ACC112 (cell line): ENCODE measurements at regions not wholly inside any gene's neighbourhood (a gene's known extent, or its start where the extent isn't known, plus 50 kb on each side); places are given as distances from the start of the nearest gene placed in this dataset.

ENCODE experiments used
- H2AFZ ChIP-seq: fragments of 200-600 bp; sonication (generic); one replicate; pipeline ENCODE4 v1.6.0; 2017; ENCODE audit warnings: antibody characterized with exemption, low read length; ENCODE audit not compliant: unreplicated experiment
- H3K27ac ChIP-seq: fragments of 200-600 bp; sonication (generic); 2 replicates; pipeline ENCODE4 v1.5.1; 2014; ENCODE audit warnings: low read depth, mild to moderate bottlenecking, antibody characterized with exemption, low read length, moderate library complexity
- H3K27me3 ChIP-seq: fragments of 200-600 bp; sonication (generic); 2 replicates; pipeline ENCODE4 v1.6.1; 2014; ENCODE audit warnings: mild to moderate bottlenecking, antibody characterized with exemption, low read length, moderate library complexity, mixed read lengths; ENCODE audit not compliant: insufficient read depth
- H3K36me3 ChIP-seq: fragments of 200-600 bp; sonication (generic); 2 replicates; pipeline ENCODE4 v1.6.1; 2016; ENCODE audit warnings: mild to moderate bottlenecking, antibody characterized with exemption, low read length, moderate library complexity, mixed read lengths; ENCODE audit not compliant: insufficient read depth
- H3K4me1 ChIP-seq: fragments of 200-600 bp; sonication (generic); one replicate; pipeline ENCODE4 v1.6.1; 2016; ENCODE audit warnings: low read length, mixed read lengths; ENCODE audit not compliant: insufficient read depth, unreplicated experiment, control insufficient read depth
- H3K4me3 ChIP-seq: fragments of 200-600 bp; sonication (generic); 2 replicates; pipeline ENCODE4 v1.5.1; 2014; ENCODE audit warnings: mild to moderate bottlenecking, low read depth, low read length
- H3K79me2 ChIP-seq: fragments of 200-600 bp; sonication (generic); one replicate; pipeline ENCODE4 v1.6.0; 2016; ENCODE audit warnings: low read length; ENCODE audit not compliant: control insufficient read depth, unreplicated experiment, insufficient read depth

- Histone ChIP-seq H3K4me1 (no peaks in the 10 kb centered on the region), H3K79me2 (no peaks in the 10 kb centered on the region), H3K36me3 (no peaks in the 10 kb centered on the region), H3K27me3 (no peaks in the 10 kb centered on the region), H3K27ac (no peak overlapping the region), H2AFZ (no peak overlapping the region), H3K4me3 (no peak overlapping the region)
These were observed 620.3 kb upstream of the PLXNA2 start for GRCh38 chr1:208864366-208864965.

GRCh38 chr1:208866386-208866955, 622.3 kb upstream of the PLXNA2 start:
- no peak overlapping the region for H2AFZ ChIP-seq
- H3K4me3 ChIP-seq = no peak overlapping the region
- no peaks in the 10 kb centered on the region for H3K79me2 ChIP-seq
- H3K27me3 ChIP-seq = no peaks in the 10 kb centered on the region
- no peak overlapping the region for H3K27ac ChIP-seq
- no peaks in the 10 kb centered on the region for H3K4me1 ChIP-seq
- no peaks in the 10 kb centered on the region for H3K36me3 ChIP-seq

- H3K4me3 ChIP-seq = no peak overlapping the region
- no peaks in the 10 kb centered on the region for H3K36me3 ChIP-seq
- H3K27me3 ChIP-seq = no peaks in the 10 kb centered on the region
- H3K4me1 ChIP-seq = no peaks in the 10 kb centered on the region
- no peaks in the 10 kb centered on the region for H3K79me2 ChIP-seq
- H3K27ac ChIP-seq = no peak overlapping the region
- no peak overlapping the region for H2AFZ ChIP-seq
These were observed 624.4 kb upstream of the PLXNA2 start for GRCh38 chr1:208868554-208868953.

GRCh38 chr1:208874915-208875314, 630.7 kb upstream of the PLXNA2 start:
- Histone ChIP-seq H2AFZ (no peak overlapping the region), H3K36me3 (no peaks in the 10 kb centered on the region), H3K27me3 (no peaks in the 10 kb centered on the region), H3K27ac (no peak overlapping the region), H3K79me2 (no peaks in the 10 kb centered on the region), H3K4me3 (no peak overlapping the region), H3K4me1 (no peaks in the 10 kb centered on the region)

GRCh38 chr1:208879022-208879421, 634.8 kb upstream of the PLXNA2 start:
- Histone ChIP-seq H3K27ac (no peak overlapping the region), H3K79me2 (no peaks in the 10 kb centered on the region), H3K4me1 (no peaks in the 10 kb centered on the region), H2AFZ (no peak overlapping the region), H3K4me3 (no peak overlapping the region), H3K36me3 (no peaks in the 10 kb centered on the region), H3K27me3 (no peaks in the 10 kb centered on the region)

GRCh38 chr1:208880433-208881100, 636.4 kb upstream of the PLXNA2 start:
- Histone ChIP-seq H3K27me3 (no peaks in the 10 kb centered on the region), H3K4me1 (no peaks in the 10 kb centered on the region), H3K27ac (no peak overlapping the region), H2AFZ (no peak overlapping the region), H3K4me3 (no peak overlapping the region), H3K79me2 (no peaks in the 10 kb centered on the region), H3K36me3 (no peaks in the 10 kb centered on the region)

GRCh38 chr1:208885060-208885459, 640.9 kb upstream of the PLXNA2 start:
- Histone ChIP-seq H3K27me3 (no peaks in the 10 kb centered on the region), H3K79me2 (no peaks in the 10 kb centered on the region), H3K36me3 (no peaks in the 10 kb centered on the region), H2AFZ (no peak overlapping the region), H3K27ac (no peak overlapping the region), H3K4me3 (no peak overlapping the region), H3K4me1 (no peaks in the 10 kb centered on the region)

GRCh38 chr1:208885650-208886049, 641.5 kb upstream of the PLXNA2 start:
- no peak overlapping the region for H3K27ac ChIP-seq
- no peak overlapping the region for H2AFZ ChIP-seq
- H3K79me2 ChIP-seq = no peaks in the 10 kb centered on the region
- H3K4me1 ChIP-seq = no peaks in the 10 kb centered on the region
- H3K27me3 ChIP-seq = no peaks in the 10 kb centered on the region
- H3K36me3 ChIP-seq = no peaks in the 10 kb centered on the region
- H3K4me3 ChIP-seq = no peak overlapping the region

- H3K36me3 ChIP-seq = no peaks in the 10 kb centered on the region
- H3K27me3 ChIP-seq = no peaks in the 10 kb centered on the region
- no peak overlapping the region for H3K27ac ChIP-seq
- no peaks in the 10 kb centered on the region for H3K4me1 ChIP-seq
- H3K4me3 ChIP-seq = no peak overlapping the region
- no peaks in the 10 kb centered on the region for H3K79me2 ChIP-seq
- H2AFZ ChIP-seq = no peak overlapping the region
These were observed 644.2 kb upstream of the PLXNA2 start for GRCh38 chr1:208888376-208888775.

- no peak overlapping the region for H2AFZ ChIP-seq
- H3K4me3 ChIP-seq = no peak overlapping the region
- H3K79me2 ChIP-seq = no peaks in the 10 kb centered on the region
- H3K4me1 ChIP-seq = no peaks in the 10 kb centered on the region
- no peaks in the 10 kb centered on the region for H3K36me3 ChIP-seq
- no peaks in the 10 kb centered on the region for H3K27me3 ChIP-seq
- no peak overlapping the region for H3K27ac ChIP-seq
These were observed 648.0 kb upstream of the PLXNA2 start for GRCh38 chr1:208892147-208892546.

GRCh38 chr1:208893251-208893650, 649.1 kb upstream of the PLXNA2 start:
- Histone ChIP-seq H3K36me3 (no peaks in the 10 kb centered on the region), H2AFZ (no peak overlapping the region), H3K4me1 (no peaks in the 10 kb centered on the region), H3K79me2 (no peaks in the 10 kb centered on the region), H3K4me3 (no peak overlapping the region), H3K27me3 (no peaks in the 10 kb centered on the region), H3K27ac (no peak overlapping the region)
